GM12891 (cell line): ENCODE measurements at regions not wholly inside any gene's neighbourhood (a gene's known extent, or its start where the extent isn't known, plus 50 kb on each side); places are given as distances from the start of the nearest gene placed in this dataset.

ENCODE experiments used
- DNase-seq: peaks from one replicate; pipeline ENCODE4 v3.0.0; 2011; ENCODE audit warnings: low spot score; ENCODE audit not compliant: insufficient read length
- FAIRE-seq: peaks from 2 replicates; lab custom pipeline; 2011; peaks lifted over from hg19 to GRCh38; lab: Jason Lieb, UNC
- PAX5 ChIP-seq: IDR thresholded peaks from 2 replicates; pipeline ENCODE4 v1.6.1; 2011; ENCODE audit warnings: low read length, moderate library complexity, mild to moderate bottlenecking; ENCODE audit not compliant: insufficient read depth, severe bottlenecking
- POLR2A ChIP-seq: IDR thresholded peaks from 2 replicates; pipeline ENCODE4 v1.6.1; 2011; ENCODE audit warnings: low read depth, low read length, control low read depth
- POLR2AphosphoS5 ChIP-seq: IDR thresholded peaks from 2 replicates; pipeline ENCODE4 v1.6.1; 2011; ENCODE audit warnings: low read depth, low read length, control low read depth
- POU2F2 ChIP-seq: IDR thresholded peaks from 2 replicates; pipeline ENCODE4 v1.6.1; 2011; ENCODE audit warnings: low read depth, mild to moderate bottlenecking, control low read depth, low read length, moderate library complexity
- SPI1 ChIP-seq: IDR thresholded peaks from 2 replicates; pipeline ENCODE4 v1.6.1; 2011; ENCODE audit warnings: low read depth, low read length, control low read depth
- TAF1 ChIP-seq: IDR thresholded peaks from 2 replicates; pipeline ENCODE4 v1.6.1; 2011; ENCODE audit warnings: low read depth, low read length, control low read depth

DNA sequence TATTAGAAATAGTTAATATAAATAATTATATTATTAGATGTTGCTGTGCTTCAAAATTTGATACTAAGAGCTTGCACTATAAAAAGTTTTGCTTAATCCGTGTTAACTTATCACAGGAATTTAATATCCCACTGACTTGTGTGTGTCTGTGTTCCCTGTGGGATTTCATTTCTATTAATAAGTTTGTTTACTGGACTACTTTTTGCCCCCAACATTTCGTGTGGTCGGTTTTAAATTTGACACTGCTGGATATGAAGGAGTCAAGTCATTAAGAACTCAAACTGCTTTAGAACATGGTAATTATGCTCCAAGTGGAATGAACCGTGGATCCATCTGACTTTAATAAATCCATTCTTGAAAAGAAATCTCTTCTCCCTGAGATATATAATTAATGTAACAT, 182.2 kb upstream of the NUDT4 start:
- no peak for DNase-seq
- no peak for FAIRE-seq

DNA sequence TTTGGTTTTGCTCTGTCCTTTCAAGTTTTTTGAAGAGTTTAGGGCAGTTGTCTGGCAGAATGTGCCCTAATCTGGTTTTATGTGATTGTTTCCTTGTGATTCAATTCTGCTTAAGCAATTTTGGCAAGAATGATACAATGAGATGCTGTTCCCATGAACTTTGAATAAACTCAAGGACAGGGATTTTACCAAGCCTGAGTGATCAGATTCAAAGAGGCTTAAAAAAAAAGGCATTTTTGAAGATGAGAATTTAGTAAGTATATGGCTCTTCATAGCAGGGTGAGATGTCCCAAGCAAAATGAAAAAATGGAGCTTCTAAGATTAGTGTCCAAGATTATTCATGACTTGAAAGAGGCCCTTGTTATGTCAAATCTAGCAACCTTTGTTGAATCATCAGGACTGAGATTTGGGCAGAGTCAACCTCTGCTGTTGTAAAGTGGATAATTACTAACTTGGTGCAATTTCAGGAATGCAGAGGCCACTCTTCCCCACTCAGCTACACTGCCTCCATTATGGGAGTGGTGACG, 180.6 kb upstream of the NUDT4 start:
- DNase-seq (no peak), FAIRE-seq (no peak)
- TF ChIP-seq SPI1, result no peak
- no peak for TF ChIP-seq POLR2A

More for the DNA sequence above, 182.2 kb upstream of the NUDT4 start:
- TF ChIP-seq SPI1 (no peak), POLR2AphosphoS5 (no peak), TAF1 (no peak), PAX5 (no peak), POU2F2 (no peak), POLR2A (no peak)

DNA sequence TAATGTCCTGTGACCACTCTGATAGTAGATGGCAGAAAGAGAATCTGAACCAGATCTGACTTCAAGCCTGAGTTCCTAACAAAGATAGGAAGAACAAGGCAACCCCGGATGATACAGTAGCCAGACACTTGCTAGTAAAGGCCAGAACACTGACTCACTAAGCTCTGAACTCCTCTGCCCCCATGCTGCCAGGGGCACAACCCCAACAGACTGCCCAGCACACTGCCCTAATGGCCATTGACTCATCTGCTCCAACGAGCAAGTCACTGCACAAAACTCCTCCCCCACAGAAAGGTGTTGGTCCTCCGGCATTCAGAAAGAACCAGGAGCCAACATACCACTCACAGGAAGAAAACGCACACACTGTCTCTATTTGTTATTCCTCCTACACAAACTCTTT, 179.6 kb upstream of the NUDT4 start:
- FAIRE-seq (no peak), DNase-seq (no peak)
- TF ChIP-seq TAF1, result no peak
- TF ChIP-seq SPI1, result no peak

DNA sequence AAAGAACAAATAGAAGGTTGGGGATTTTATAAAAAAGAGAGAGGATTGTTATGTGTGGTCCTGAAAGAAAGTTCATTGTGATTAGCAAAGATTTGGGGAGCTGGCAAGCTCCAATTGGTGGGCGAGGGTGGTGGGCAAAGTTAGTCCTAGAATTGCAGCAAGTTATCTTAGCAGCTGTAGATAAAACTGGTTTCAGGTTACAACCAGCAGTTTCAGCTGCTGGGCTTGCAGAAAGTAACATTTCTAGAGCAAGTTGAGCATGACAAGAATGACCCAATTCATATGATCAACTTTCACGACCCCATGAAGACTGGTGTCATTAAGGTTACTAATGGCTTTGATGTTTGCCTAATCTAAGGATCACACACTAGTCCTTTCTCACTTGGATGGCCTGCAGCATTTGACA, 177.9 kb upstream of the NUDT4 start:
- FAIRE-seq (peak; percentile 80), DNase-seq (no peak)
- no peak for TF ChIP-seq POU2F2

DNA sequence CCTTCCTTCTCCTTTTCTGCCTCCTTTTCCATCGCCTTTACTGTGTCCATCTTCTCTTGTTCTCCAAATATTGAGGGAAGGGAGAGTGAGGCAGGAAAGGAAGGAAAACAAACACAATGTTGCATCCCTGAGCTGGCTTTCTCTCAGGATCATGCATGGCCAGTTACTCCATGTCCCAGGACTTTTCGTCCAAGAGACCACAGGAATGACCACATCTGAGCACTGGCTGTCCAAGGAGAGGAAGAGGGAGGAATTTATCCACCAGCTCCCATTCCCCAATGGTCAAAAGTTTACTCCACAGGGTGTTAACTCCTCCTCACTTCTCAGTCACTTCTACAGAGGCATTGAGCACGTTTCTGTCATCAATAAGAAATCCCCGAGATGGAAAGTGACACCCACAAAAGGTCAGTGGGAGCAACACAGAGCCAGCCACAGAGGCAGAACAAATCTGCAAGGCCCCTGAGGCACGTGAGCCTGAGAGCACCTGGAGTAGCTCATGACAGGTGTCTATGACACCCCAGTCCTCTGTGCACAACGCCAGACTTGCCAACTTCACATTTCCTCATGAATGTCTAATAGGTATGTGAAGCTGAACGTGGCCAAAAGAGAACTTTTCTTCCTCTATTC, 177.3 kb upstream of the NUDT4 start:
- TF ChIP-seq POU2F2, result no peak
- no peak for TF ChIP-seq TAF1
- TF ChIP-seq POLR2AphosphoS5, result no peak
- no peak for TF ChIP-seq PAX5
- TF ChIP-seq POLR2A, result no peak
- TF ChIP-seq SPI1, result no peak
- FAIRE-seq, result peak; percentile 82
- no peak for DNase-seq

DNA sequence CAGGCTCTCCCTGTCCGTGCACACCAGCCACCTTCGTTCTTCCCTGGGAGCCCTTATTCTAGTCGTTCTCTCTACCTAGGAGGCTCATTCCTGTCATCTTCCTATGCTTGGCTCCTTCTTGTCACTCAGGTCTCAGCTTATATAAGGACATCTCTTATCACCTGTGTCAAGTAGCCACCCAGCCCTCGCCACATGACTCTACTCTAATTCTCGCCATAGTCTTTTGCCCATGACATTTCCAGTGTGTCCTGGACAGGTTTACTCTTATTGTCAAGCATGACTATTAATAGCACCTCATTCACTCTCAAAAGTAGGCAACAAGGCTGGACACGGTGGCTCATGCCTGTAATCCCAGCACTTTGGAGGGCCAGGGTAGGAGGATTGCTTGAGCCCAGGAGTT, 175.7 kb upstream of the NUDT4 start:
- FAIRE-seq, result no peak
- no peak for TF ChIP-seq POLR2AphosphoS5
- TF ChIP-seq PAX5, result no peak
- no peak for DNase-seq

DNA sequence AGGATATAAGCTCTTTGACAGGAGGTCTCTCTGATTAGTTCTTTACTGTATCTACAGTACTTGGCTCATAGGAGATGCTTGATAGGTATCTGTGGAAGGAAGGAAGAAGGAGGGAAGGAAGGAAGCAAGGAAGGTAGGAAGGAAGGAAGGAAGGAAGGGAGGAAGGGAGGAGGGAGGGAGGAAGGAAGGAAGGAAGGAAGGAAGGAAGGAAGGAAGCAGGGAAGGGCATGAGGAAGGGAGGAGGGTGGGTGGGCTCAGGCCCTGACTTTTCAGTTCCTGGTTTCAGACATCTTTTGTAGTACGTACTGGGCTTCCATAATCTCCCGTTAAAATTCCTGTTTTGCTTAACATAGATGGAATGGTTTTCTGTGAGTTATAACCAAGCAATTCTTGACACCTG, 175.0 kb upstream of the NUDT4 start:
- DNase-seq (no peak), FAIRE-seq (no peak)
- no peak for TF ChIP-seq PAX5

DNA sequence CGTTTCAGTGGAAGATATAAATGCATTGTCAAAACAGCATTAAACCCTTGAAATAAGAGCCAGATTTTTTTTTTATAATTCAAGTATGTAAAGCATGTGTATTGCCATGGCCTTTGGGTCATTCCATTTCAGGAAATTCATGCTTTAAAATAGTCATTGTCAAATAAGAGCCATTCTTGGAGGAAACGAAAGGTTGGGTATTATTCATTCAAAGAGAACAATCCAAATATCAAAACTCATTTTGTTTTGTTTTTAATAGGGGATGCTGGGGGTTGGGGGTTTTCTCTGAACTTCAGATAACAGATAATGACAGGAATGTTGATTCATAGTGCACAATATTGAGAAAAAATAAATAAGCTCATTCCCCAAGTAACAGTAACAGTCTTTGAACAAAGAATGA, 174.4 kb upstream of the NUDT4 start:
- no peak for FAIRE-seq
- DNase-seq, result no peak
- TF ChIP-seq TAF1 (no peak), SPI1 (no peak), PAX5 (no peak), POLR2A (no peak), POLR2AphosphoS5 (no peak)

DNA sequence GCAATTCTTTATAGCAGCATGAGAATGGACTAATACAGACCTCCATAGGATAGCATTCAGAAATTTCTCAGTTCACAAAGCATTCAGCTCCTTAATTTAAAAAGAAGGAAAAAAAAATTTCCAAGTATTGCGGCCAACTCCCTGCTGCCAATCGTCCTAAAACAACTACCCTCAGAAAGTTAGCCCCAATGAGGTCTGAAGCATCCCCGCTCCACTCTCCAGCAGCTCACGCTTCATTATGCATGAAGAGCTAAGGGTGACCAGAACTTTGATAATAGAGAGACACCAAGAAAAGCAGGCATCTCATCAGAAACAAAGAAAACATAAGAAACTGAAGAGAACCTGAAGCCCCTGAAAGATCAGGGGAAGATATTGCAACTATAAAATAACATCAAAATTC, 172.8 kb upstream of the NUDT4 start:
- TF ChIP-seq POLR2AphosphoS5, result no peak
- no peak for TF ChIP-seq PAX5
- no peak for TF ChIP-seq POU2F2
- no peak for TF ChIP-seq TAF1
- TF ChIP-seq POLR2A, result no peak
- no peak for TF ChIP-seq SPI1
- FAIRE-seq (no peak), DNase-seq (no peak)

DNA sequence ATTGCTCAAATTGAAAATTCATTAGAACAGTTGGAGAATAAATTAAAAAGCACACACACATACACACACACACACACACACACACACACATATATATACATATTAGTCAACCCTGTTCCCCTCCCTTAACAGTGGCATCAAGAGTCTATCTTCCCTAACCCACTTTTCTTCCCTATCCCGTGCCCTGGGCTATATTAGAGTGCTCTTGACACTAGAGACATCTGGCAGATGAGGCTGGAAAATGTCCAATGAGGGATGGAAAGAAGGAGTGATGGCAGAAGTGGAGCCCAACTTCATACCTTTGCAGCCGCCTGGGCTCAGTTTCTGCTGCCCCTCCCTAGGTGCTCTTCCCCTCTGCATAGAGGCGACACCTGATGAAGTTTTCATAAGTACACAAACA, 172.4 kb upstream of the NUDT4 start:
- FAIRE-seq (no peak), DNase-seq (no peak)
- TF ChIP-seq POLR2A, result no peak
- no peak for TF ChIP-seq POU2F2
- TF ChIP-seq TAF1, result no peak
- TF ChIP-seq PAX5, result no peak
- no peak for TF ChIP-seq SPI1
- no peak for TF ChIP-seq POLR2AphosphoS5

DNA sequence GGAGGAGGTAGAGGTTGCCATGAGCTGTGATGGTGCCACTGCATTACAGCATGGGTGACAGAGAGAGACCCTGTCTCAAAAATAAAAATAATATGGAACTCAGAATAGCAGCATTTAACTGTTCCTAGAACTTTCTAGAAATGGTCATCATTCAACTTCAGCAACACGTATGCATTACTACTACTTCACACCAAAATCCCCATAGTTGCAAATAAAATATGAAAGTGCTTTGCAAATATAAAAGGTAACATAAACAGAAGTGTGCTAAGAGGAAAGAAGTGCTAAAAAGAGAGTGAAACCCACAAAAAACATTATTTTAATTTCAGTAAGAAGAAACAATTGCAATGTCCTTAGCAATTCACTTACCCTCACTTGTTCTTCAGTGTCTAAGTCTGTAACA, 169.7 kb upstream of the NUDT4 start:
- TF ChIP-seq POLR2A (no peak), TAF1 (no peak), SPI1 (no peak), POLR2AphosphoS5 (no peak), POU2F2 (no peak), PAX5 (no peak)
- DNase-seq (no peak), FAIRE-seq (no peak)
